Liver (tissue), 8 donors: ENCODE measurements at regions not wholly inside any gene's neighbourhood (a gene's known extent, or its start where the extent isn't known, plus 50 kb on each side); places are given as distances from the start of the nearest gene placed in this dataset.

Source experiments
- DNase-seq: peaks from one replicate; pipeline ENCODE4 v3.0.0-alpha.2; 2017; ENCODE audit warnings: low spot score
- H3K27ac ChIP-seq, 2 donors: one replicate each; pipeline ENCODE4 v1.7.0; 2013; ENCODE audit warnings: inconsistent platforms in 2 of 2, low read length in 2 of 2, control low read depth in 1 of 2, low read depth in 1 of 2, mild to moderate bottlenecking in 1 of 2
- H3K27me3 ChIP-seq, 4 donors: one replicate each; pipeline versions ENCODE4 v1.6.1 to v1.7.0; 2013; ENCODE audit warnings: low read length in 3 of 4, inconsistent platforms in 1 of 4, mild to moderate bottlenecking in 1 of 4, moderate library complexity in 1 of 4; ENCODE audit not compliant: control insufficient read depth in 4 of 4, insufficient read depth in 4 of 4
- H3K36me3 ChIP-seq, 4 donors: one replicate each; pipeline versions ENCODE4 v1.6.1 to v1.7.0; 2013; ENCODE audit warnings: low read length in 3 of 4, mild to moderate bottlenecking in 3 of 4, low read depth in 1 of 4, moderate library complexity in 1 of 4; ENCODE audit not compliant: control insufficient read depth in 4 of 4, insufficient read depth in 3 of 4
- H3K4me1 ChIP-seq, 4 donors: one replicate each; pipeline versions ENCODE4 v1.6.1 to v1.7.0; 2013; ENCODE audit warnings: low read length in 3 of 4, mild to moderate bottlenecking in 3 of 4, moderate library complexity in 1 of 4; ENCODE audit not compliant: control insufficient read depth in 4 of 4, insufficient read depth in 4 of 4
- H3K4me3 ChIP-seq, 3 donors: one replicate each; pipeline versions ENCODE4 v1.6.1 to v1.7.0; 2013; ENCODE audit warnings: low read length in 3 of 3, control low read depth in 1 of 3, low read depth in 1 of 3, mild to moderate bottlenecking in 1 of 3
- H3K9ac ChIP-seq, 2 donors: one replicate each; pipeline ENCODE4 v1.7.0; 2013; ENCODE audit warnings: low read length in 2 of 2, mild to moderate bottlenecking in 2 of 2, moderate library complexity in 2 of 2, control low read depth in 1 of 2, low read depth in 1 of 2
- H3K9me3 ChIP-seq, 4 donors: one replicate each; pipeline versions ENCODE4 v1.6.1 to v1.7.0; 2013; ENCODE audit warnings: low read length in 3 of 4; ENCODE audit not compliant: control insufficient read depth in 4 of 4
- ATF3 ChIP-seq: IDR thresholded peaks from 2 replicates; pipeline ENCODE4 v1.6.1; 2016; ENCODE audit warnings: antibody characterized with exemption
- CTCF ChIP-seq: fragments of 150-350 bp; IDR thresholded peaks from 2 replicates; pipeline ENCODE4 v1.5.1; 2017; ENCODE audit warnings: improper control_type of control experiment, low read depth, low read length; ENCODE audit not compliant: missing input control
- EGR1 ChIP-seq, 2 donors: IDR thresholded peaks; 2 replicates each; pipeline ENCODE4 v1.6.1; 2016 to 2018; ENCODE audit warnings: antibody characterized with exemption in 2 of 2, low read depth in 2 of 2
- FOXA2 ChIP-seq: IDR thresholded peaks from 2 replicates; pipeline ENCODE4 v1.6.1; 2016; ENCODE audit warnings: antibody characterized with exemption
- HNF4G ChIP-seq: IDR thresholded peaks from 2 replicates; pipeline ENCODE4 v1.6.1; 2016; ENCODE audit warnings: antibody characterized with exemption
- MAX ChIP-seq: IDR thresholded peaks from 2 replicates; pipeline ENCODE4 v1.6.1; 2016; ENCODE audit warnings: antibody characterized with exemption
- RAD21 ChIP-seq, 2 donors: IDR thresholded peaks; 2 replicates each; pipeline ENCODE4 v1.6.1; 2016; ENCODE audit warnings: antibody characterized with exemption in 2 of 2, mild to moderate bottlenecking in 2 of 2
- REST ChIP-seq: IDR thresholded peaks from 2 replicates; pipeline ENCODE4 v1.6.1; 2016; ENCODE audit warnings: antibody characterized with exemption, mild to moderate bottlenecking
- RXRA ChIP-seq, 2 donors: IDR thresholded peaks; 2 replicates each; pipeline ENCODE4 v1.6.1; 2017 to 2018; ENCODE audit warnings: antibody characterized with exemption in 2 of 2, mild to moderate bottlenecking in 1 of 2
- SP1 ChIP-seq: IDR thresholded peaks from 2 replicates; pipeline ENCODE4 v1.6.1; 2018; ENCODE audit warnings: antibody characterized with exemption, mild to moderate bottlenecking
- TAF1 ChIP-seq: conservative IDR thresholded peaks from 2 replicates; pipeline ENCODE4 v1.6.1; 2016; ENCODE audit warnings: antibody characterized with exemption, mild to moderate bottlenecking
- YY1 ChIP-seq: IDR thresholded peaks from 2 replicates; pipeline ENCODE4 v1.6.1; 2016; ENCODE audit warnings: antibody characterized with exemption, mild to moderate bottlenecking
- ZBTB33 ChIP-seq: IDR thresholded peaks from 2 replicates; pipeline ENCODE4 v1.6.1; 2016; ENCODE audit warnings: antibody characterized with exemption
- WGBS: extraction: QIAGEN DNeasy Blood & Tissue Kit; methylation state at CpG from one replicate; pipeline ENCODE4 v1.1.7; 2013; 5-methylcytosine and 5-hydroxymethylcytosine counted together
- donor health status: healthy.
- donor health status: healthy.
- donor health status: healthy.
- donor health status: healthy.
- donor health status: healthy.

DNA sequence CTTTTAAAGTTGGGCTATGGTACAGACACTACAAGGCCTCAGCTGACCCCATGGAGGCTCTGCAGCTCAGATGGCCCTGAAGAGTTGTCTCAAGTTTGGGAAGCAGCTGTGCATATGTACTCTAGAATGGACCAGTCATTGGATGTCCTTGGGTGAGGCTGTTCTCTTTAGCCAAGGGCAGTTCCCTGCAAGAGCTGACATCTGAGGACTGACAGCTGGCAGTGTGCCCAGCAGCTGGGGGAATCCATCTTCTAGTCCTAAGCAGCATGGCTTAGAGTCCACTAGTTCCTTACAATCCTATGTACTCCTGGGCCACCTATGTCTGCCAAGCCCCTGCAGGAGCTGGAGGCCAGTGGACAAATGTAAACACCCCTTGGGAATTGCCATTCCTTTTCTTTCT lies 76.5 kb downstream of the C11orf91 start (continued):
- TF ChIP-seq TAF1 (no peak), ATF3 (no peak), EGR1 (IDR thresholded peaks at IDR 0.05; ENCODE audit: low read depth in 2 of 2) (no peak), SP1 (no peak), MAX (no peak)

DNA sequence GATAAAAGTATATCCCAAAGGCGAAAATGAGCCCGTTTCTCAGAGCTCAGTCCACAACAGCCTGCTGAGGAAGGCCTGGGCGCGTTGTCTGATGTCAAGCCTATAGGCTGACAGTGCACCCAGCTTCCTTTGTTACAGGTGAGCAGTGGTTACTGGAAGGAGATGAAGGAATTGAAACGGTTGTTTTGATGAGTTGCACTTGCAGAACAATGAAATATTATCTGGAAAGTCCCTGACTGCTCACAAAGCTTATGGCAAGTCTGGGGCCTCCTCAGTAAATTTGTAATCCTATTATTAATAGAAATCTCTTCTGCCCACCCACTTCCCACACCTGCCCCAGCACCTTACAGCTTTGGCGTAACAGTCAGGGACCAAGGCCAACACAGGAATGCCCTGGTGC lies 77.8 kb downstream of the C11orf91 start:
- no peak for DNase-seq
- H3K9ac ChIP-seq = no peak overlapping the region
- 67% methylated on average over 6 of the region's 6 CpGs for WGBS
- H3K27me3 ChIP-seq = no peaks in the 10 kb centered on the region
- H3K27ac ChIP-seq = no peak overlapping the region
- TF ChIP-seq TAF1 (no peak), YY1 (no peak), ZBTB33 (no peak), MAX (no peak), RXRA (IDR thresholded peaks at IDR 0.05) (no peak), ATF3 (no peak), CTCF (no peak), HNF4G (no peak), RAD21 (IDR thresholded peaks at IDR 0.05) (no peak)
- H3K36me3 ChIP-seq = no peaks in the 10 kb centered on the region
- H3K4me1 ChIP-seq = peaks cover 0 to 2% (median 0%) of the 10 kb centered on the region in 4 donors
- no peak overlapping the region for H3K4me3 ChIP-seq
- H3K9me3 ChIP-seq = no peaks in the 10 kb centered on the region

- no peak overlapping the region for H3K9ac ChIP-seq
- H3K27me3 ChIP-seq = no peaks in the 10 kb centered on the region
- no peak for DNase-seq
- no peak overlapping the region for H3K27ac ChIP-seq
- no peak for TF ChIP-seq TAF1
- TF ChIP-seq FOXA2 = no peak
- TF ChIP-seq REST = no peak
- H3K36me3 ChIP-seq = no peaks in the 10 kb centered on the region
- H3K4me3 ChIP-seq = no peak overlapping the region
- H3K9me3 ChIP-seq = no peaks in the 10 kb centered on the region
- WGBS = 79% methylated on average over 7 of the region's 7 CpGs
- H3K4me1 ChIP-seq = peaks cover 0 to 2% (median 0%) of the 10 kb centered on the region in 4 donors
Observed at GRCh38 chr11:33622186-33622585, 78.4 kb downstream of the C11orf91 start.
